ENCODE measurements at regions not wholly inside any gene's neighbourhood (a gene's known extent, or its start where the extent isn't known, plus 50 kb on each side); places are given as distances from the start of the nearest gene placed in this dataset.

DNA sequence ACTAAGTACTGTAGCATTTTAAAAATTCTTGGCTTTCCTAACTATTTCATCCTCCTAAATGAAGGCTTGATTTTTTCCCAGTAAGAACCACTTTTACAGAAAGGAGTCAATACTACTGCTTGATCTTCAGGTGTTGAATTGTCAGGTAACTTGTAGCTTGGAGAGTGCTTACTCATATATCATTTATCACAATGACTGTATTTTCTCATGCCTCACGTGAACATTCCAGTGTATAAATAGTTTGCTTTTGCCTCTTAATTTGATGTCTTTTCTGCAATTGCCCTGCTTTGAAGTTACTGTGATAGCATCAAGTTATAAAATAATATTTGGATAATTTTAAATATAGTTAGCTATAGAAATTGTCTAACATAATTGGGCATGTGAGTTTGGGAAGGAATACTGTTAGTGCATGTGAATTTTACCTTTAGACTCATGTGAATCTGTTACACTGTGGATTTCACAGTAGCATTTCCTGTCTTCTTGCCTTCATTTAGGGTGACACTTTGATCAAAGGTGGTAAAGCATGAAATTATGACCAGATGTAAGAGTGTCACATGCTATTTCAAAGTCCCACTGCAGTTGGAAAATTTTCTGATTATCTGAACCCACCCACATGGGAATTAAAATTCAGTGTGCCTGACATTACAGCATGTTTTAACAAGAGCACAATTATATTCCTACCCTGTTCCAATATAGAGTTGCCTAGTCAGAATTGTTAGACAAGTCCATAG is 962.8 kb downstream of the DNAJB9 start:
- intact Hi-C loops (cut with DNase I), result no loop called here
- Histone ChIP-seq H3K36me3 (ENCODE audit: insufficient read depth in 1 of 2, low read depth in 1 of 2) (no peaks in the 10 kb centered on the region), H3K4me1 (no peaks in the 10 kb centered on the region), H3K27ac (no peak overlapping the region), H3K9me3 (no peaks in the 10 kb centered on the region), H3K4me3 (no peak overlapping the region), H3K27me3 (ENCODE audit: insufficient read depth in 3 of 3, low read length in 2 of 3) (no peaks in the 10 kb centered on the region)
- 17 to 43% (median 28%) methylated on average over 1 of the region's 1 CpG for WGBS, 3 donors
- ATAC-seq, result no peak
- DNase-seq, result no peak
- TF ChIP-seq, protein P1, sequence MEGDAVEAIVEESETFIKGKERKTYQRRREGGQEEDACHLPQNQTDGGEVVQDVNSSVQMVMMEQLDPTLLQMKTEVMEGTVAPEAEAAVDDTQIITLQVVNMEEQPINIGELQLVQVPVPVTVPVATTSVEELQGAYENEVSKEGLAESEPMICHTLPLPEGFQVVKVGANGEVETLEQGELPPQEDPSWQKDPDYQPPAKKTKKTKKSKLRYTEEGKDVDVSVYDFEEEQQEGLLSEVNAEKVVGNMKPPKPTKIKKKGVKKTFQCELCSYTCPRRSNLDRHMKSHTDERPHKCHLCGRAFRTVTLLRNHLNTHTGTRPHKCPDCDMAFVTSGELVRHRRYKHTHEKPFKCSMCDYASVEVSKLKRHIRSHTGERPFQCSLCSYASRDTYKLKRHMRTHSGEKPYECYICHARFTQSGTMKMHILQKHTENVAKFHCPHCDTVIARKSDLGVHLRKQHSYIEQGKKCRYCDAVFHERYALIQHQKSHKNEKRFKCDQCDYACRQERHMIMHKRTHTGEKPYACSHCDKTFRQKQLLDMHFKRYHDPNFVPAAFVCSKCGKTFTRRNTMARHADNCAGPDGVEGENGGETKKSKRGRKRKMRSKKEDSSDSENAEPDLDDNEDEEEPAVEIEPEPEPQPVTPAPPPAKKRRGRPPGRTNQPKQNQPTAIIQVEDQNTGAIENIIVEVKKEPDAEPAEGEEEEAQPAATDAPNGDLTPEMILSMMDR (IDR thresholded peaks at IDR 0.05), result no peak

DNA sequence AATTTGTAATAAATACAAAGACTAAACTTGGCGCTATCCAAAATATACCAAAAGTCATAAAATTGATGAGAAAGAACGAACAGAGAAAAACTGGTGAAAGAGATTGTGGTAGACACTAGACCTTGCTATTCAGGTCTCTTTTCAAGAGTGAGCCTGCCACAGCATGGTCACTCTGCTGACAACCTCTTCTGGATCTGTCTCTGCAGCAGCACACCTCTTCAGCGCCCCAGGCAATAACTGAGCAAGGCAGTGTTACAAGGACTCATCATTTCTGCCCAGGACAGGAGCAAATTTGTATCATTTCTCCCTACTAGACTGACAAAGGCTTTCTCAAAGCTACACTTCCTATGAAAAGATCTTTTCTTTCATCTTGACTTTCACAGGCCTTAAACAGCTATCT is 976.0 kb downstream of the DNAJB9 start:
- intact Hi-C loops (cut with DNase I), result no loop called here
- Histone ChIP-seq H3K4me3 (no peak overlapping the region), H3K27ac (no peak overlapping the region), H3K9me3 (no peaks in the 10 kb centered on the region), H3K4me1 (no peaks in the 10 kb centered on the region), H3K27me3 (ENCODE audit: insufficient read depth in 3 of 3, low read length in 2 of 3) (no peaks in the 10 kb centered on the region), H3K36me3 (ENCODE audit: insufficient read depth in 1 of 2, low read depth in 1 of 2) (no peaks in the 10 kb centered on the region)
- TF ChIP-seq, protein P1 (IDR thresholded peaks at IDR 0.05), result no peak
- WGBS, 3 donors, result 56 to 61% (median 57%) methylated on average over 3 of the region's 3 CpGs
- ATAC-seq, result no peak
- no peak for DNase-seq

DNA sequence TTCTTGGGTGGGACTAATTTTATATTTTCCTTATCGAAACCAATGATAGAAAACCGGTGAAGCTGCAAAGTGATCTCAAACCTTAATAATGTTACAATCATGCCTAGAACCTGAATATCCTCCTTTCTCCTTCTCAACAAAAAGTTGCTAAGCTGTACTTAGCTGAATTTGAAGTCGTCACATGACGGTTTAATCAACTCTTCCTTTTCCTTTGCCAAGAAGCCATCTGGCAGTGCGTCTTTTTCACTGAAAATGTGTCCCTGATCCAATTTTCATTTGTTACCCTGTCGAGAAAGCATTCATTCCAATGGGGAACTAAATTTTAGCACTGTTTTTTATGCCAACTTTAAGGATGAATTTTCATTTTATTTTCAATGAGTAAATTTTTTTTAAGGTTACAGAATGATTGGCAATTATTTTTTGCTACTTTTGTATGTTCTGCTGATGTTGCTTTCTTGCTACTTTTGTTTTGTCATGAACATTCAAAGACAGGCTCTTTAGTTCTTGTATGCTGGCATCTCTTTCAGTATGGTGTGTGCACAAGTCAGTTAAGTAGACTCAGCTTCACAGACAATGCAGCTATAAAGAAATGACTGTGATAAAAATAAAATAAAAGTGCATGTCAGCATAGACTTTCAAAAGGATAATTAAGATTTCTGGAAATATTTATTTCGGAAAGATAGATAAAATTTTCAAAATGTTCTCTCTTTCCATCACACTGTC is 980.0 kb downstream of the DNAJB9 start:
- WGBS, 3 donors, result 7 to 12% (median 11%) methylated on average over 7 of the region's 7 CpGs
- Histone ChIP-seq H3K36me3 (ENCODE audit: insufficient read depth in 1 of 2, low read depth in 1 of 2) (no peaks in the 10 kb centered on the region), H3K27me3 (ENCODE audit: insufficient read depth in 3 of 3, low read length in 2 of 3) (no peaks in the 10 kb centered on the region), H3K9me3 (no peaks in the 10 kb centered on the region), H3K27ac (no peak overlapping the region), H3K4me1 (no peaks in the 10 kb centered on the region), H3K4me3 (no peak overlapping the region)
- intact Hi-C loops (cut with DNase I), result no loop called here
- ATAC-seq (no peak), DNase-seq (no peak)
- TF ChIP-seq, protein P1 (IDR thresholded peaks at IDR 0.05), result no peak

DNA sequence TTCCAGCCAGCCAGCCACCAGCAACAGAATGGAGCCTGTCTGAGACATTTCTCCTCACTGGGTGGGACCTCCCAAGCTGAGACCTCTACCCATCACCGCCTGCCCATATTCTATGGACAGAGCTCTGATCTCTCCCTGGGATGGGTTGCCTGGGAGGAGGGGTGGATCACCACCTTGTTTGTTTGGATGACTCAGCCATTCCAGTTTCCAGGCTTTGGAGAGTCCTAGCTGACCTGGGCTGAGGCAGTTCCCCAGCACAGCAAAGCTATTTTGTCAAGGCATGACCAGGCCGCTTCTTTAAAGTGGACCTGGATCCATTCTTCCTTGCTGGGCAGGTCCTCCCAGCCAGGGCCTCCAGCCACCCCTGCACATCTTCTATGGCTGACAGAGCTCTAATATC is 982.3 kb downstream of the DNAJB9 start:
- no peak for DNase-seq
- H3K9me3 ChIP-seq, result peaks cover 3% of the 10 kb centered on the region
- TF ChIP-seq, protein P1 (IDR thresholded peaks at IDR 0.05), result no peak
- intact Hi-C loops (cut with DNase I), result no loop called here
- H3K4me3 ChIP-seq, result no peak overlapping the region
- H3K27me3 ChIP-seq (ENCODE audit: insufficient read depth in 3 of 3, low read length in 2 of 3), result no peaks in the 10 kb centered on the region
- H3K27ac ChIP-seq, result no peak overlapping the region
- H3K36me3 ChIP-seq (ENCODE audit: insufficient read depth in 1 of 2, low read depth in 1 of 2), result no peaks in the 10 kb centered on the region
- no peaks in the 10 kb centered on the region for H3K4me1 ChIP-seq
- ATAC-seq, result no peak
- 95 to 97% (median 97%) methylated on average over 2 of the region's 2 CpGs for WGBS, 3 donors
